WTC11 (cell line): ENCODE measurements at regions not wholly inside any gene's neighbourhood (a gene's known extent, or its start where the extent isn't known, plus 50 kb on each side); places are given as distances from the start of the nearest gene placed in this dataset.
A peak's percentile ranks its signal among the peaks of the same experiment; 100 is the strongest.

ENCODE experiments used
- ATAC-seq: fragments of 200-7000 bp; cut with Tn5 transposase; 2 replicates; pipeline ENCODE4 v1.10.0; 2021; ENCODE audit warnings: mild to moderate bottlenecking, moderate library complexity
- CTCF ChIA-PET: fragments of 300-600 bp; sonication (Branson Sonifier 250); formaldehyde crosslinking; loops from one replicate; lab custom pipeline; 2021; ENCODE audit warnings: antibody characterized with exemption; lab: Charles Lee
- POLR2A ChIA-PET: fragments of 350-600 bp; sonication (Branson Sonifier 250); formaldehyde crosslinking; loops from one replicate; lab custom pipeline; 2021; ENCODE audit warnings: antibody characterized with exemption; lab: Charles Lee
- DNase-seq: peaks from one replicate; pipeline ENCODE4 v3.0.0; 2021; ENCODE audit warnings: low spot score
- H3K27ac Mint-ChIP-seq: 2 replicates; pipeline ENCODE4 v1.8.0; 2021; ENCODE audit warnings: mixed read lengths
- H3K27me3 Mint-ChIP-seq: 2 replicates; pipeline ENCODE4 v1.8.0; 2021; ENCODE audit warnings: low read depth, mild to moderate bottlenecking, moderate library complexity, mixed read lengths
- H3K36me3 Mint-ChIP-seq: 2 replicates; pipeline ENCODE4 v1.8.0; 2021; ENCODE audit warnings: mixed read lengths
- H3K4me1 Mint-ChIP-seq: 2 replicates; pipeline ENCODE4 v1.8.0; 2022; ENCODE audit warnings: mixed read lengths
- H3K4me3 Mint-ChIP-seq: 2 replicates; pipeline ENCODE4 v1.8.0; 2021; ENCODE audit warnings: mild to moderate bottlenecking, moderate library complexity, mixed read lengths
- H3K9me3 Mint-ChIP-seq: 2 replicates; pipeline ENCODE4 v1.8.0; 2021; ENCODE audit warnings: mixed read lengths
- CBFB ChIP-seq: sonication (generic); formaldehyde crosslinking; IDR thresholded peaks from 2 replicates; pipeline ENCODE4 v1.8.1; 2022; ENCODE audit warnings: mild to moderate bottlenecking, low read depth, missing genetic modification reagents
- E2F5 ChIP-seq: sonication (generic); formaldehyde crosslinking; IDR thresholded peaks from 2 replicates; pipeline ENCODE4 v1.8.1; 2022; ENCODE audit warnings: mild to moderate bottlenecking, moderate library complexity, missing genetic modification reagents
- EMX1 ChIP-seq: fragments of 250-450 bp; sonication (Bioruptor Pico); IDR thresholded peaks from 2 replicates; pipeline ENCODE4 v1.8.0; 2021; ENCODE audit warnings: mild to moderate bottlenecking
- ERG ChIP-seq: fragments of 250-450 bp; sonication (Bioruptor Pico); IDR thresholded peaks from 2 replicates; pipeline ENCODE4 v1.8.0; 2021; ENCODE audit warnings: mild to moderate bottlenecking
- ESRRA ChIP-seq: sonication (generic); formaldehyde crosslinking; IDR thresholded peaks from 2 replicates; pipeline ENCODE4 v1.8.1; 2022; ENCODE audit warnings: mild to moderate bottlenecking, missing genetic modification reagents, borderline replicate concordance
- FOXJ3 ChIP-seq: sonication (generic); formaldehyde crosslinking; IDR thresholded peaks from 2 replicates; pipeline ENCODE4 v1.9.0; 2021; ENCODE audit warnings: missing genetic modification reagents, mild to moderate bottlenecking, borderline replicate concordance
- IRF1 ChIP-seq: sonication (generic); formaldehyde crosslinking; IDR thresholded peaks from 2 replicates; pipeline ENCODE4 v1.8.0; 2023; ENCODE audit warnings: missing genetic modification reagents
- IRF2 ChIP-seq: sonication (generic); formaldehyde crosslinking; IDR thresholded peaks from 2 replicates; pipeline ENCODE4 v1.8.0; 2022; ENCODE audit warnings: low read depth, missing genetic modification reagents, borderline replicate concordance
- JAZF1 ChIP-seq: fragments of 250-450 bp; sonication (Bioruptor Pico); IDR thresholded peaks from 2 replicates; pipeline ENCODE4 v1.9.0; 2021; ENCODE audit warnings: moderate library complexity, mild to moderate bottlenecking, inconsistent platforms
- JUN ChIP-seq: sonication (generic); formaldehyde crosslinking; IDR thresholded peaks from 2 replicates; pipeline ENCODE4 v1.8.0; 2023; ENCODE audit warnings: mild to moderate bottlenecking, missing genetic modification reagents
- MXD4 ChIP-seq: fragments of 250-450 bp; sonication (Bioruptor Pico); IDR thresholded peaks from 2 replicates; pipeline ENCODE4 v1.8.0; 2021; ENCODE audit warnings: mild to moderate bottlenecking, moderate library complexity, borderline replicate concordance
- NFYB ChIP-seq: sonication (generic); formaldehyde crosslinking; conservative IDR thresholded peaks from 2 replicates; pipeline ENCODE4 v1.8.0; 2022; ENCODE audit warnings: low read depth, missing genetic modification reagents
- PRRX2 ChIP-seq: fragments of 250-450 bp; sonication (Bioruptor Pico); IDR thresholded peaks from 2 replicates; pipeline ENCODE4 v1.8.0; 2021; ENCODE audit warnings: mild to moderate bottlenecking
- RELA ChIP-seq: sonication (generic); formaldehyde crosslinking; IDR thresholded peaks from 2 replicates; pipeline ENCODE4 v1.8.1; 2022; ENCODE audit warnings: missing genetic modification reagents, mild to moderate bottlenecking, borderline replicate concordance
- SP1 ChIP-seq: sonication (generic); formaldehyde crosslinking; conservative IDR thresholded peaks from 2 replicates; pipeline ENCODE4 v1.8.1; 2022; ENCODE audit warnings: missing genetic modification reagents
- TCF7 ChIP-seq: sonication (generic); formaldehyde crosslinking; IDR thresholded peaks from 2 replicates; pipeline ENCODE4 v1.8.0; 2022; ENCODE audit warnings: mild to moderate bottlenecking, low read depth, missing genetic modification reagents, moderate library complexity
- TEAD1 ChIP-seq: sonication (generic); formaldehyde crosslinking; IDR thresholded peaks from 2 replicates; pipeline ENCODE4 v1.8.0; 2022; ENCODE audit warnings: mild to moderate bottlenecking, missing genetic modification reagents
- ZNF121 ChIP-seq: sonication (generic); formaldehyde crosslinking; IDR thresholded peaks from 2 replicates; pipeline ENCODE4 v1.8.0; 2023; ENCODE audit warnings: missing genetic modification reagents
- ZNF317 ChIP-seq: sonication (generic); formaldehyde crosslinking; IDR thresholded peaks from 2 replicates; pipeline ENCODE4 v1.8.1; 2023; ENCODE audit warnings: low read depth, mild to moderate bottlenecking, moderate library complexity, missing genetic modification reagents, borderline replicate concordance
- TF ChIP-seq, protein P1 (sequence below): sonication (generic); formaldehyde crosslinking; IDR thresholded peaks from 2 replicates; pipeline ENCODE4 v1.8.0; 2022; ENCODE audit warnings: mild to moderate bottlenecking, missing genetic modification reagents

DNA sequence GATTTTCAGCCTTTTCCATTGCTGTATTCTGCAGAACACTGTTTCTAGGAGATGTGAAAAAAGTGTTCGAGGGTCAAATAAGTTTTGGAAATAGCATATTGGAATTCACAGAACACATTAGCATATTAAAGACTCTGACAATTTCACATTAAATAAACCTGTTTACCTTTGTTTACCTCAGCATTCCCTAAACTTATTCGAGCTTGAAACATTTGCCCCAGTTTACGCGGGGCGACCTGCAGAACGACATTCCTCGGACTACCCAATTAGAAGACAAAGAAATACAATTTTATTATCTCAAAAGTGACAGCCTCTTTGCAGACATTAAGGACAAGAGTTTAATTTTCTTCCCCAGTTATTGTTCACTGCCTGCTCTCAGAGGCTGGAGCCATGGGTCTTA lies 110.3 kb upstream of the NFIB start:
- Mint-ChIP-seq H3K36me3 (no peaks in the 10 kb centered on the region), H3K9me3 (no peaks in the 10 kb centered on the region), H3K27me3 (no peaks in the 10 kb centered on the region), H3K4me1 (peaks cover 60% of the 10 kb centered on the region), H3K27ac (peak overlapping the region; percentile 14; the same call in 1 of the 2 replicates), H3K4me3 (no peak overlapping the region)
- DNase-seq = no peak
- no peak for ATAC-seq
- peak; percentile 30; the same call in 1 of the 2 replicates for TF ChIP-seq TEAD1
- no peak for TF ChIP-seq ZNF121 (CRISPR knock-in tag)
- ChIA-PET POLR2A (no interaction called here), CTCF (interaction anchor here (0.8 to 1.9 kb wide), 3 partner anchors 18 to 237 kb away, joined by 3 to 9 read pairs (median 3); no protein-coding TSS in a partner anchor)

DNA sequence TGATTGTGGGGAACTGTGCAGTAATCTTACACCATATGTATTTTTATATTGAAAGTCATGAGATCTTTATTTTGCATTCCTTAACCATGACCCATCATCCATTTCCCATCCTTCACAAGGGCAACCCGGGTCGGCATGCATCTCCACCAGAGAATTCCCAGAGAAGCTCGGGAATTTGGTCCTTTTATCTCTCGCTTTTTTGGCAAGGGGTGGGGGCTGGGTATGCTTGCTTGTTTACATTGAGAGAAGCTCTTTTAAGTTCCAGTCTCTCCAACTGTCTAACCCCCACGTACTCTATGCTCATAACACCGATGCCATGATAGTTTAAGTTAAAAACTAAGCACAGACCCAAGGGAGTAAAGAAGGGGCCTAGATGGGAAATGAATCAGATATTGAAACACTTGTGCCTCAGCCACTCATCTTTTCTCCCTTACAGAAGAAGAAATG lies 109.9 kb upstream of the NFIB start:
- POLR2A ChIA-PET = interaction anchor here (0.6 kb wide), 1 partner anchor 18 kb away, joined by 5 read pairs; no protein-coding TSS in a partner anchor
- no peaks in the 10 kb centered on the region for H3K36me3 Mint-ChIP-seq
- no peak for TF ChIP-seq JUN
- TF ChIP-seq ERG = no peak
- no peak for TF ChIP-seq SP1 (CRISPR knock-in tag)
- TF ChIP-seq, all 79 proteins: peak for 0
- peaks cover 62% of the 10 kb centered on the region for H3K4me1 Mint-ChIP-seq
- ATAC-seq = no peak
- no peak overlapping the region for H3K4me3 Mint-ChIP-seq
- H3K27me3 Mint-ChIP-seq = no peaks in the 10 kb centered on the region
- CTCF ChIA-PET = interaction anchor here (0.6 to 1.9 kb wide), 5 partner anchors 15 to 1171 kb away, joined by 3 to 9 read pairs (median 4); no protein-coding TSS in a partner anchor
- no peak for DNase-seq
- H3K27ac Mint-ChIP-seq = no peak overlapping the region
- no peaks in the 10 kb centered on the region for H3K9me3 Mint-ChIP-seq

- Mint-ChIP-seq H3K4me1 (peaks cover 67% of the 10 kb centered on the region), H3K27me3 (no peaks in the 10 kb centered on the region), H3K27ac (no peak overlapping the region), H3K4me3 (no peak overlapping the region), H3K9me3 (no peaks in the 10 kb centered on the region), H3K36me3 (no peaks in the 10 kb centered on the region)
- DNase-seq (no peak), ATAC-seq (no peak)
- CTCF ChIA-PET = interaction anchor here (1.3 kb wide), 1 partner anchor 68 kb away, joined by 3 read pairs; no protein-coding TSS in a partner anchor
- POLR2A ChIA-PET = no interaction called here
- TF ChIP-seq ESRRA (CRISPR knock-in tag) (no peak), E2F5 (no peak), IRF2 (CRISPR knock-in tag) (no peak), RELA (CRISPR knock-in tag) (no peak), TCF7 (CRISPR knock-in tag) (no peak), NFYB (CRISPR knock-in tag) (no peak), FOXJ3 (CRISPR knock-in tag) (no peak), EMX1 (CRISPR knock-in tag) (no peak), PRRX2 (no peak), IRF1 (no peak), MXD4 (CRISPR knock-in tag) (no peak), TEAD1 (no peak), JAZF1 (CRISPR knock-in tag) (no peak), ZNF317 (no peak), CBFB (CRISPR knock-in tag) (no peak)
- TF ChIP-seq, protein P1, sequence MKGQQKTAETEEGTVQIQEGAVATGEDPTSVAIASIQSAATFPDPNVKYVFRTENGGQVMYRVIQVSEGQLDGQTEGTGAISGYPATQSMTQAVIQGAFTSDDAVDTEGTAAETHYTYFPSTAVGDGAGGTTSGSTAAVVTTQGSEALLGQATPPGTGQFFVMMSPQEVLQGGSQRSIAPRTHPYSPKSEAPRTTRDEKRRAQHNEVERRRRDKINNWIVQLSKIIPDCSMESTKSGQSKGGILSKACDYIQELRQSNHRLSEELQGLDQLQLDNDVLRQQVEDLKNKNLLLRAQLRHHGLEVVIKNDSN = no peak
Observed at GRCh38 chr9:14421291-14421690, 107.3 kb upstream of the NFIB start.
